ENCODE measurements at regions not wholly inside any gene's neighbourhood (a gene's known extent, or its start where the extent isn't known, plus 50 kb on each side); places are given as distances from the start of the nearest gene placed in this dataset.

- no peak for TF ChIP-seq CTCF (IDR thresholded peaks at IDR 0.05)
- no peak for TF ChIP-seq POLR2AphosphoS5 (IDR thresholded peaks at IDR 0.05)
- TF ChIP-seq POLR2A (IDR thresholded peaks at IDR 0.05), result no peak
Observed at GRCh38 chr2:125280265-125280664, 1255.2 kb downstream of the CNTNAP5 start.
